ENCODE measurements at regions not wholly inside any gene's neighbourhood (a gene's known extent, or its start where the extent isn't known, plus 50 kb on each side); places are given as distances from the start of the nearest gene placed in this dataset.

DNA sequence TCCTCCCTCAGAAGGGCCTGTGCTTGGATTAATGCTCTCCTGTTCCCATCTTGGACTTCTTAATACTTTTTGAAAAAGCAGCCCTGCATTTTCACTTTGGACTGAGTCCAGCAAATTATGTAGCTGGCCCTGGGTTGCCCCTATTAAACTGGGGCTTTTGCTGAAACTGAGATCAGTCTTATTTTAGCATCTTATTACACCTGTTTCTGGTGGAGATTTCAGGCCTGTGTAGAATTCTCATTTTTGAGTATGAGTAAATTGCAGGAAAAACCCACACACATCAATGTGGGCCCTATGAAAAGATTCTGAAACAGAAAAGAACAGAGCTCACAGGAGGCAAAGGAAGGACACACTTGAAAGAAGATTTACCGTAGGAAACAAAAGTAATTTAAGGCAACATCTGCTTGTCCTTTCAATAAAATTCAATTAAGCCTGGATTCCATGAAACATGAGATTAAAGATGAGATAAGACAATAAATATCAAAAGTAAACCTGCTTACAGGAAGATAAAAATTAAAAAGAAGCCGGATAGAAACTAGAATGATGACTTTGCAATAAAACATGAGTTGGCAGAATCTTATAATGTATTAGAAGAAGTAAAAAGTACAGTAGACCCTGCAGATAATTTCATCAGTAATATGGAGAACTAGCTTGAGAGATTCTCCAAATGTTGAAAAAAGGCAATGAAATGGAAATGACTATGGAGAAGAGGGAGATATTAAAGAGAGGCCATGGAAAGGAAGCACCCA lies 90.7 kb upstream of the GCFC2 start:
- no peak for DNase-seq (ENCODE audit: low read depth)

- no peak for DNase-seq (ENCODE audit: low read depth)
These were observed 89.7 kb upstream of the GCFC2 start for GRCh38 chr2:75800456-75800855.

GRCh38 chr2:75799859-75800258 lies 89.1 kb upstream of the GCFC2 start:
- no peak for DNase-seq (ENCODE audit: low read depth)

DNA sequence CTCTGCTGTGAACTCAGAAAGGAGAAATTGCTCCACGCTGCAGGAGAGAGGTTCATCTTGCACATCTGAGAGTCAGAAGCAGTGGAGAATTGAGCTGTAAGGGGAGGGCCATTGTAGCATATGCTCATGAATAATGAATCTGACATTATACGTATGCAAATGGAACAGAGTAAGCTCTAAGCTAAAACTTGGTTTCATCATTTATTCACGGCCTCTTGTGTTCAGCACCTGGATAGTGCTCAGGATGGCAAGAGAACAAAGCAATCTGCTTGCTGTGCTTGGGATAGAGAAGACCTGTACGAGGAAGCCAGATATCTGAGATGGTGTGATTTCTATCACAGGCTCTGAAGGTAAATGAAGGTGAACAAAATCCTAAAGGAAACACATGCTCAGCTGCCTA lies 87.9 kb upstream of the GCFC2 start:
- no peak for DNase-seq (ENCODE audit: low read depth)

- no peak for DNase-seq (ENCODE audit: low read depth)
These were observed 82.3 kb upstream of the GCFC2 start for GRCh38 chr2:75792996-75793395.

- no peak for DNase-seq (ENCODE audit: low read depth)
These were observed 81.4 kb upstream of the GCFC2 start for GRCh38 chr2:75792146-75792545.

GRCh38 chr2:75790814-75791467 lies 80.2 kb upstream of the GCFC2 start:
- DNase-seq (ENCODE audit: low read depth), result no peak

DNA sequence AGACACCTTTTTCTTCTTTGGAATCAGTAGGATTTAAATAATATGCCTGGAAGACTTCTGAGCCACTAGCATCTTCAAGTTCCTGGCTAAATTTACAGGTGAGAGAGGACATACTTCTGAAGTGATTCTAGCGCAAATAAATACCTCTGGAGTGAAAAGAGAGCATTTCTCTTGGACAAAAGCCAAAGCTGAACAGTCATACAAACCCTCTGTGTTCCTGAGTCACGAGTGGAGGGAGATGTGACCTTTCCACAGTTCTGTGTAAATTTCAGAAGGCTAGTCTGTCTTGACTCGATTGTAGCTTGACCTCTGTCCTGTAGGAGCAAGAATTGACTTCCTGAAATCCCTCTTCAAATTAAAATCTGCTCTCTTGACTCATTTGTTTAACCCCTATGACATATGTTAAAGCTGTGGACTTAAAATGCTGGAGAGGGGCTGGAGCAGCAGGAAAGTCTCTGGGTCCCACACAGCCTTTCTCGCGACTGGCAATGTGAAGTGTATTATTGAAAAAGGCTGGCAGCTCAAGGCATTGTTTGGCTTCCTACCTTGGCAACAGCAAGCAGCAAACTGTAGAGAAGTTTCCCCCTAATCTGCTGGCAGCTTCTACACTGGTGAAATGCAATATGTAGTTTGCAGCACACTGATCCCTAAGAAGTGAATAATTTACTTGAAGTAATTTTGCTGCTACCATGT lies 79.6 kb upstream of the GCFC2 start:
- DNase-seq (ENCODE audit: low read depth), result no peak

- no peak for DNase-seq (ENCODE audit: low read depth)
These were observed 78.2 kb upstream of the GCFC2 start for GRCh38 chr2:75788902-75789301.

GRCh38 chr2:75788154-75788553 lies 77.4 kb upstream of the GCFC2 start:
- DNase-seq (ENCODE audit: low read depth), result no peak

DNA sequence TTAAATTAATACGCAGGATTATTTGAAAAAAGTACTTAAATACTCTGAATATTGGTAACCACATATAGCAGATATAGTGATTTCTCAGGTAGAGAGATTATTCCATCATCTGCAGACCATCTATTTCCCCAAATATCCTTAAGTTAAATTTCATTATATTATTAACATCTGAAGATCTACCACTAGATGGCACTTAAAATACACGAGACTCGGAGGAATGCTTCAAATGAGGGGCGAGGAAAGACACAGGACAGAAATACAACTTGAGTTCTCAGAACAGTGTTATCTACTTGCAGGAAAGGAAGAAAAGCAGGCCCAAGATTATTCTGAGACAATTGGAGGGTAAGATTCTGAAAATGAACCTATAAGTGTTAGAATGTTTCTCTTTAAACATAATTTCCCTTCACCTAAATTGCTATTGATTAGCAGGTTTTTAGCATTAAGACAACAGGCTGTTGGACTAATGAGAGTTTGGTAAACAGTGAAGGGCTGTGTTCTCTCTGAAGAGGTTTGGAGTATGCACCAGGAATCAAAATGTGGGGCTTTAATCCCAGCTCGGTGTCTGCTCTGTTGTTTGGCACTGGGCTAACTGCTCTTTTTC lies 76.9 kb upstream of the GCFC2 start:
- DNase-seq (ENCODE audit: low read depth), result no peak

- no peak for DNase-seq (ENCODE audit: low read depth)
These were observed 64.7 kb upstream of the GCFC2 start for GRCh38 chr2:75775311-75775823.

DNA sequence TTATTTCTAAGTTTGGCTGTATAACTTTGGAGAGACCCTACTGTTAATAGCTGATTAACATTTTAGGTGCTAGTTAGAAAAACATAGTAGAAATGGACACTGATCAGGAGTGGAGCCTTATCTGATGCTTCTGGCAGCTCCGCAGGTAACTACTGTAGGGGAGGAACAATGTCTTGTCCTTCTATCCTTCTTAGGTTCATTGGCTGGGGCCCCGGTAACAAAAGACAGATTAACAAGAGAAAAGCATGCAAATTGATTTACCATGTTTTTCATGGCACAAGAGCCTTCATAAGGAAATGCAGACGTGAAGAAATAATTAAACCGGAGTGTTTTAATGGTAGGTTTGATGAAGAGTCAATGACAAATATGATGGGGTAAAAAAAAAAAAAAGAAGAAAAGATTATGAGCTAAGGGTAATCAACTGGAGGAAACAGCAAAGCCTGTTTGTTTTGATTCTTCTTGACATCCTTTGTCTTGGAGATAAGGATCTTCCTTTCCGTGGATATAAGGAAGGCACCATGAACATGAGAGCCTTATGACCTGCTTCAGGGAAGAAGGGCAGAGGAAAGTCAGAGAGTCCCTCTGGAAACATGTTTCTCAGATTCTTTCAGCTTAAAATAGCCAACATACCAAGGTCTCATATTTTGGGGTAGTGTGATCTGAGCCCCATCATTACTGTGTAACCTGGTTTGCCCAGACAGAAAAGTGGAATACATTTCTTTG lies 62.4 kb upstream of the GCFC2 start:
- DNase-seq (ENCODE audit: low read depth), result no peak

DNA sequence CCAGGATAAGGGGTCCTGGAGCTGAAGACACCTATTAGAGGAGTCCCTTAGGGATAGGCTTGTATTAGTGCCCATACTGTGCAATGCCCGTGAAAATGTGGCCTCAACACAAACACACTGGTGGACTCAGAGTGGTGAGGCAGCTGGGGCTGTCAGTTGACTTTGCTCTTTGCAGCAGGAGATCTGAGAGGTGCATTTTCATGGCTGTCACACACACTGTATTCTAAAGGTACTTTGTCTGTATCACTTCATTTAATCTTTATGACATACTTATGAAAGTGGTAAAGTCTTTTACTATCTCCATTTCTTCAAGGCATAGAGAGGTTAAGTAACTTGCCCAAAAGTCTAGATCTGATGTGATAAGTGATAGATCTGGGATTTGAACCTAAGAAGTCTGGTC lies 55.1 kb upstream of the GCFC2 start:
- DNase-seq (ENCODE audit: low read depth), result no peak

DNA sequence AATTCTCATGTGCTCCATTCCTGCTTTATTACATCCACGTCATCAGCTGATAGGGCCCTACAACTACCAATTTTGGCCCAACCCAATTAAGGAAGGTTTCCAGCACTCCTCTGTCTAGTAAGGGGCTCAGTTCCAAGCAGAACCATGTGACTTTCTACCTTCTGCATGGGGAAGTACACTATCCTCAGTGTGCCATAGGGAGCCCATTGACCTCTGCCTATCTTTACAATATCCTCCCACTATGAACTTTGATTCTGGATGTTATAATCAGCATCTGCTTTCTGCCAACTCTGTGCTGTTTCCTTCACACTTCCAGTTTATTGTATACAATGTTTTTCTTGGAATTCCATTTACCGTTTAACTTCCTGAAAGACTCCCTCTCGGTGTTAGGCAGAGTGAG lies 53.9 kb upstream of the GCFC2 start:
- DNase-seq (ENCODE audit: low read depth), result no peak

Measured in stimulated activated CD8-positive, alpha-beta memory T cell treated with anti-CD3 and anti-CD28 coated beads, Interleukin-7, amount 100 ng/mL, for 24 hours (primary cell).